Thoracic aorta (tissue), 2 donors: ENCODE measurements at regions not wholly inside any gene's neighbourhood (a gene's known extent, or its start where the extent isn't known, plus 50 kb on each side); places are given as distances from the start of the nearest gene placed in this dataset.

Source experiments
- ATAC-seq: fragments of 150-250 bp; one replicate; pipeline ENCODE4 v1.8.0; 2017; ENCODE audit warnings: low read depth; ENCODE audit not compliant: insufficient number of reproducible peaks, low FRiP score
- DNase-seq: peaks from one replicate; pipeline ENCODE4 v3.0.0-alpha.2; 2020; ENCODE audit warnings: low spot score
- H3K27ac ChIP-seq, 2 donors: fragments of 200-600 bp; sonication (generic); 1 replicate in 1 of 2; 2 replicates in 1 of 2; pipeline ENCODE4 v1.5.1; 2016; ENCODE audit warnings: mild to moderate bottlenecking in 2 of 2, moderate library complexity in 2 of 2
- H3K27me3 ChIP-seq: fragments of 200-600 bp; sonication (generic); replicated peaks from 2 replicates; pipeline ENCODE4 v1.6.0; 2016; ENCODE audit warnings: mild to moderate bottlenecking; ENCODE audit not compliant: insufficient read depth
- H3K36me3 ChIP-seq: fragments of 200-600 bp; sonication (generic); one replicate; pipeline ENCODE4 v1.5.1; 2016
- H3K4me1 ChIP-seq, 2 donors: fragments of 200-600 bp; sonication (generic); 1 replicate in 1 of 2; 2 replicates in 1 of 2; pipeline versions ENCODE4 v1.5.1 to v1.6.0; 2016; ENCODE audit warnings: low read depth in 2 of 2, mild to moderate bottlenecking in 1 of 2; ENCODE audit not compliant: control insufficient read depth in 1 of 2
- H3K4me3 ChIP-seq: fragments of 200-600 bp; sonication (generic); 2 replicates; pipeline ENCODE4 v1.5.1; 2016; ENCODE audit warnings: mild to moderate bottlenecking
- H3K9me3 ChIP-seq: fragments of 200-600 bp; sonication (generic); 2 replicates; pipeline ENCODE4 v1.5.1; 2016
- TF ChIP-seq, protein P1 (sequence below): fragments of 200-600 bp; sonication (generic); IDR thresholded peaks from one replicate; pipeline ENCODE4 v1.5.1; 2019; ENCODE audit warnings: antibody characterized with exemption

DNA sequence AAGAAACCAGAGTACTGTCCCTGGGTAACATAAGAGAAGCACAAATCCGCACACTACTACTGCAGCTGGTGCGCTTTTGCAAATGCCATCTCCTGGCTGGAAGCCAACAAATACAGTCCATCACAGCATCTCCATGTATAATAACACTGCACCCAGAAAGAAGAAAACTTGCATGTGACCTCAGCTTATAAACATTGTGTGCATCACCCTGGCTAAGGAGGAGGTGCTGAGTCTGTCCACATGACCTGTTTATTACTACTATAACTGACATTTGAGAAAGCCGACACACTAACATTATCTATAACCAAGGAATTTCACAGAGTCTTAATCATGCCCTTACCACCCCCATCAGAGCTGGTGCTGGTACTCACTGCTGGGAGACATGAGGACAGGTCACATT is 516.8 kb downstream of the CFAP47 start:
- Histone ChIP-seq H3K4me1 (no peaks in the 10 kb centered on the region), H3K27me3 (no peaks in the 10 kb centered on the region), H3K9me3 (no peaks in the 10 kb centered on the region), H3K36me3 (no peaks in the 10 kb centered on the region), H3K27ac (no peak overlapping the region), H3K4me3 (no peak overlapping the region)
- DNase-seq (no peak), ATAC-seq (no peak)
- TF ChIP-seq, protein P1, sequence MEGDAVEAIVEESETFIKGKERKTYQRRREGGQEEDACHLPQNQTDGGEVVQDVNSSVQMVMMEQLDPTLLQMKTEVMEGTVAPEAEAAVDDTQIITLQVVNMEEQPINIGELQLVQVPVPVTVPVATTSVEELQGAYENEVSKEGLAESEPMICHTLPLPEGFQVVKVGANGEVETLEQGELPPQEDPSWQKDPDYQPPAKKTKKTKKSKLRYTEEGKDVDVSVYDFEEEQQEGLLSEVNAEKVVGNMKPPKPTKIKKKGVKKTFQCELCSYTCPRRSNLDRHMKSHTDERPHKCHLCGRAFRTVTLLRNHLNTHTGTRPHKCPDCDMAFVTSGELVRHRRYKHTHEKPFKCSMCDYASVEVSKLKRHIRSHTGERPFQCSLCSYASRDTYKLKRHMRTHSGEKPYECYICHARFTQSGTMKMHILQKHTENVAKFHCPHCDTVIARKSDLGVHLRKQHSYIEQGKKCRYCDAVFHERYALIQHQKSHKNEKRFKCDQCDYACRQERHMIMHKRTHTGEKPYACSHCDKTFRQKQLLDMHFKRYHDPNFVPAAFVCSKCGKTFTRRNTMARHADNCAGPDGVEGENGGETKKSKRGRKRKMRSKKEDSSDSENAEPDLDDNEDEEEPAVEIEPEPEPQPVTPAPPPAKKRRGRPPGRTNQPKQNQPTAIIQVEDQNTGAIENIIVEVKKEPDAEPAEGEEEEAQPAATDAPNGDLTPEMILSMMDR = no peak

DNA sequence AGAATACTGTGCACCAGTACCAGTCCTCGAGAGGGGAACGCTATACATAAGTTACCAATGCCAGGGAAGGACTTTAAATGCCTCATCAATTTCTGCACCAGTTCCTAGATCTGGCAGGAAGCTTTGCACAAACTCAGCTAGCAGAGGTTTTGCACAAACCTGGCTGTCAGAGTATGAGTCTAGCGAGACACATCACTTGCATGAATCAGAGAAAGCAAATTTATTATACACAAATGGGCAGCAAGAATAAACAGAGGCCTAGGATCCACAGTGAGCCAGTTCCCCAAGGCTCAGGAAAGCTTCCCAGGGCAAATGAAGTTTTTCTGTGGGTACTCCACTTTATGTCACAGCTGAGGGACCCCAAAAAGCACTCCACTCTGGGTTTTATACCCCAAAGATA is 523.5 kb downstream of the CFAP47 start:
- ATAC-seq (no peak), DNase-seq (no peak)
- Histone ChIP-seq H3K9me3 (no peaks in the 10 kb centered on the region), H3K27me3 (no peaks in the 10 kb centered on the region), H3K4me1 (no peaks in the 10 kb centered on the region), H3K4me3 (no peak overlapping the region), H3K36me3 (no peaks in the 10 kb centered on the region), H3K27ac (no peak overlapping the region)
- TF ChIP-seq, protein P1 = no peak

DNA sequence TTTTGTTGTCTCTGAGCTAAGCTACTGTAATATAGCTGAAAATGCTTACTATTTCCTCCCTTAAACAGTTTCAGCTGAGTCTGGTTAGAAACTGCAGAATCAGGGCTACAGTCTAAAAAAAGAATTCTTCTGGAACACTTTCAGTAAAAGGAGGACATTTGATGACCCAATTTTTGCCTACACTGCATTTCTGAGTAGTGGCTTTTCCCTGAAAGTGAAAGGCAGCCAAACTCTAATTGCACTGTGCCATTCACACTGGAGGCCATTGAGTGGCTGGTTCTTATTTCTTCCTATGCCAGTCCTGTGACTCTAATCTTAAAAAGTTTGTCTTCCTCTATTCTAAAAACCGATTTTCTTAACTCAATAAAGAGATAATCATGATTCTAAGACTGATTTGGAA is 526.0 kb downstream of the CFAP47 start:
- ATAC-seq = no peak
- Histone ChIP-seq H3K4me3 (no peak overlapping the region), H3K27ac (no peak overlapping the region), H3K27me3 (no peaks in the 10 kb centered on the region), H3K9me3 (no peaks in the 10 kb centered on the region), H3K4me1 (no peaks in the 10 kb centered on the region), H3K36me3 (no peaks in the 10 kb centered on the region)
- no peak for DNase-seq
- TF ChIP-seq, protein P1 = no peak

DNA sequence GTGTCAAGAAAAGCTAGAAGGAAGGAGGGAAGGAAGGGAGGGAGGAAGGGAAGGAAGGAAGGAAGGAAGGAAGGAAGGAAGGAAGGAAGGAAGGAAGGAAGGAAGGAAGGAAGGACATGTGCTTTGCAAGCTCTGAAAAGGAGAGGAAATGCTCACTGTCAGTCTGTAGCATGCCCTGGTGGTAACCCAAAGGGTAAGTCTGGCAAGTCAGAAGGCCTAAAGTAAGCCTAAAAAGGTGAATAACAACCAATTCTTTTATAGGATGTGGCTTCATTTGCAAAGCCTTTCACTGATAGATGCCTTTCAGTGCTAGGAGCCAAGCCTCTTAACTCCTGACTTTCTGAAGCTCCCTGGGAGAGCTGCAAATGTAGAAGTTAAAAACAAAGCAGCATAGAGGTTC is 542.6 kb downstream of the CFAP47 start:
- Histone ChIP-seq H3K36me3 (no peaks in the 10 kb centered on the region), H3K4me1 (no peaks in the 10 kb centered on the region), H3K9me3 (no peaks in the 10 kb centered on the region), H3K27me3 (no peaks in the 10 kb centered on the region), H3K27ac (no peak overlapping the region), H3K4me3 (no peak overlapping the region)
- TF ChIP-seq, protein P1 = no peak
- DNase-seq = no peak
- ATAC-seq = no peak

DNA sequence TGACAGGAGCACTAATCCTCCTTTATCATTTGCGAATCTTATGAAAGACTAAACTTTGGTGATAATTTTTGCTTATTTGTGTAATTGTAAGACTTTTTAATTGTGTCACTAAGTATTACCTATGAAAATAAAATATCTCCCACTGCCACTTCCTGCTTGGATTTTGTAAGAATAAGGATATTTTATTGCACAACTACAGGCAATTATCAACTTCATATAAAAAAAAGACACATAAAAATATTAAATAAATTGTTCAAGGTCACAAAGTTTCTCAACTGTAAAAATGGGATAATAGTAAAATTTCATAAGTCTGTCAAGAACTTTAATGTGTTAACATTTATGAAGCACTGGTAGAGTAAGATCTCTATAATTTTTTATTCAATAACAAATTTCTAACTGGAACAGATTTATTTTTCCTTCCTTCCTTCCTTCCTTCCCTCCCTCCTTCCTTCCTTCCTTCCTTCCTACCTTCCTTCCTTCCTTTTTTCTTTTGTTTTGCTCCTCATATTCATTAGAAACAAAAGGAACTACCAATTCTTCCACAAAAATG is 527.6 kb upstream of the FAM47C start:
- Histone ChIP-seq H3K4me3 (no peak overlapping the region), H3K27me3 (no peaks in the 10 kb centered on the region), H3K36me3 (no peaks in the 10 kb centered on the region), H3K27ac (no peak overlapping the region), H3K4me1 (no peaks in the 10 kb centered on the region), H3K9me3 (no peaks in the 10 kb centered on the region)
- no peak for DNase-seq
- ATAC-seq = no peak
- TF ChIP-seq, protein P1 = no peak
